PC-9 (cell line): ENCODE measurements at regions not wholly inside any gene's neighbourhood (a gene's known extent, or its start where the extent isn't known, plus 50 kb on each side); places are given as distances from the start of the nearest gene placed in this dataset.

Source experiments
- CTCF ChIP-seq: fragments of 200-600 bp; sonication (generic); conservative IDR thresholded peaks from 2 replicates; pipeline ENCODE4 v1.6.1; 2017; ENCODE audit warnings: mixed run types, antibody characterized with exemption, mild to moderate bottlenecking, moderate library complexity
- EZH2 ChIP-seq: fragments of 200-600 bp; sonication (generic); IDR thresholded peaks from 2 replicates; pipeline ENCODE4 v1.8.0; 2017; ENCODE audit warnings: antibody characterized with exemption, low read depth

GRCh38 chr3:197354568-197355001, 56.2 kb upstream of the DLG1 start:
- TF ChIP-seq CTCF (no peak), EZH2 (no peak)
